HG03457 (cell line): ENCODE measurements at regions not wholly inside any gene's neighbourhood (a gene's known extent, or its start where the extent isn't known, plus 50 kb on each side); places are given as distances from the start of the nearest gene placed in this dataset.
"Not testable (repeated sequence)": the region's sequence is repeated elsewhere in the genome, so short reads cannot be mapped to it uniquely, and the experiment has no call there.

Experiments used
- ATAC-seq: cut with Tn5 transposase; IDR thresholded peaks from one replicate; pipeline ENCODE4 v1.9.1; 2021; ENCODE audit warnings: moderate number of reproducible peaks; ENCODE audit not compliant: unreplicated experiment

DNA sequence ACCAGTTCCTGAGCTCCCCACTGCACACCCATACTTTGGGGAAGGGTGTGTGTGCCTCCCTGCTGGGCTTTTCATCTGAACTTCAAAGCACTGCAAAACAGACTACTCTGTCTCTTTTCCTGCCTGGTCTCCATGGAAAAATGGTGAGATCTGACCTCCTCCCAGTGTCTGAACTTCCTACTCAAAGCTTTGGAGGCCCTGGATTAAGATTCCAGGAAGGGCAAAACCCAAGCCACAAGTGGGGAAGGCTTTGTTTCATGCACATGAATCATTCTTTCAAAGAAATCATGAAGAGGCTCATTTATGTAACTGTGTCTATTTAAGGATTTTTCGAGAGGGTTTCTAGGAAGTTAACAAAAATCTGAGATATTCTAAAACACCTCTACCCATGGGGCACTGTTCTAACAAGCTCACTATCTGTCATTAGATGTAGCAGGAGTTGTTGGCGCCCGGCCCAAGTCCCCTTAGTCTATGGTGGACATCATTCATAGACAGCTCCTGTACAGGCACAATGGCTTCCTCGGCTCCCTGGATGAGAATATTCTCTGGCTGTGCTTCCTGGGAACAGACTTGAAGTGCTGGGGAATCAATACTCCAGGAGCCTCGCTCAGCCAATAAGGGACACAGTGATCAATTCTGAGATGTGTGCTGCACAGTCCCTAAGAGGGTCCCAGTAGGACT, 224.0 kb downstream of the KTN1 start:
- ATAC-seq: no peak

DNA sequence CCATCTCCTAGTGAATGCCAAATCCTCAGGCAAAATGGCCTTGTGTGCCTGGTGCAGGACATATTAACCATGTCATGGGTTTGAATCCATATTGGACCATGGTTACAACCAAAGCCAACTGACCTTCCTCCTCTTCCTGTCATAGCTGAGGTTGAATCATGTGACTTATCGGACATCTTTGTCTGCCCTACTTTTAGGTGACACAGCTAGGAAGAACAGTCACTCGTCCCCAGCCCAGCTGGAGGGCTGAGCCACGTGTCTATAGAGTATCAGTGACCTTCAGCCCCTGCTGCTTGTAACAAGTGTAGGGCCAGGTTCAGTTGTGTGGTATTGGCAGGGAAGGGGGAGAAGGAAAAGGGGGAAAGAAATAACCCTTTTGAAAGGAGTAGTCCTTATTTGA, 225.2 kb downstream of the KTN1 start:
- ATAC-seq: no peak

- ATAC-seq: peak; percentile 75
These were observed 227.3 kb downstream of the KTN1 start for GRCh38 chr14:55807053-55807880.

DNA sequence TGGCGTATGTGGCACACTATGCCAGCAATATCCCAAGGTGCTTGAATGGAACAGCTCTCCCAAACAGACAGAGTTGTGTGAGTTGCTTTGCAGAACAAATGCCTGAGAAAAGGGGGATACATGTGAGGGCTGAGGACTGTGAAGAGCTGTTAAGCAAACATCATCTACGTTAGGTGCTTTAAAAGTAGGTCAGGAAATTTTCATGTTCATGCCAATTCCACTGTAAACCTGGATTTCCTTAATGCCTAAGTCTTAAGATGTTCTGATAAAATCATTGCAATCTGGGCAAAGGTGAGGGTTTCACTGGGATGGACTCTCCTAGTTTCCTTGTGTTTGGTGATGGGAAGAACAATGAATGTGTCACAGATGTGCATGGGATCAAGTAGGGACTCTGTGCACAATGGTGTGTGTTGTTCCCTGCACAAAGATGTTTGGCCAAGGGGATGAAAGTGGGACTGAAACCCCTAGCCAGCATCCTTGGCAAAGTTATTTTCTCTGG, 227.9 kb downstream of the KTN1 start:
- no peak for ATAC-seq

- no peak for ATAC-seq
These were observed 233.6 kb downstream of the KTN1 start for GRCh38 chr14:55813630-55814029.

DNA sequence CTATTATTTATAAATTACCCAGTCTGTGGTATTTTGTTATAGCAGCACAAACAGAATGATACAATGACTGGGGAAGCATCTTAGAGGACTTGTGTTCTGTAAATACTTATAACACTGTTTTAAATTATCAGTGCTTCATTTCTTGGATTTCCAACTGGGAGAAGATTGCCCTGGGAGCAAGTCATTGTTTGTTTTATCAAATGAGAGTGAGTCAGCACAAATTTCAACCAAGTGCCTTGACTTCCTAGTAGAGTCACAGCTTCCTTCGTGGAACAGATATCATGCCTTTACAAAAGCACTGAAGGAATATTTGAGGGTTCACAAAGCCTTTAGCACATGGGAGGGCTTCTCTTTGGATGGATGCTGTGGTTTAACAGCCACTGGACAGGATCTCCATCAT, 234.1 kb downstream of the KTN1 start:
- ATAC-seq: no peak

- ATAC-seq: no peak
These were observed 234.9 kb downstream of the KTN1 start for GRCh38 chr14:55814873-55815272.

DNA sequence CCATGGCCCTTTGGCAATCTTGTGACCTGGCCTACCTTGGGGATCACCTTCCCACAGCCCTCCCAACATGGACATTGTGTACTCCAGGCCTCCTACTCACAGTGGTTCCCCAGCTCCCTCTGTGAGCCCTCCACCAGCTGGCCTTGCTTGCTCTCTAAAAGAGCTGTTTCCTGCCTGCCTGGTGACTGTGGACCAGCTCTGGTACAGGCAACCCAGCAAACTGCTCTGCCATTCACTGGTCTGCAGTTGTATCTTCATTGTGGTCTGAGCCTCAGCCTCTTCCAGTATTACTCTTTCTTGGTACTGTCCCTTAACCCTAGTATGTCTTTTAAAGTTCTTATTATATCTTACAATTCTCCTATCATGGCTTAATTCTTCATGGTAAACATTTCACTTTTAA, 236.2 kb downstream of the KTN1 start:
- no peak for ATAC-seq

DNA sequence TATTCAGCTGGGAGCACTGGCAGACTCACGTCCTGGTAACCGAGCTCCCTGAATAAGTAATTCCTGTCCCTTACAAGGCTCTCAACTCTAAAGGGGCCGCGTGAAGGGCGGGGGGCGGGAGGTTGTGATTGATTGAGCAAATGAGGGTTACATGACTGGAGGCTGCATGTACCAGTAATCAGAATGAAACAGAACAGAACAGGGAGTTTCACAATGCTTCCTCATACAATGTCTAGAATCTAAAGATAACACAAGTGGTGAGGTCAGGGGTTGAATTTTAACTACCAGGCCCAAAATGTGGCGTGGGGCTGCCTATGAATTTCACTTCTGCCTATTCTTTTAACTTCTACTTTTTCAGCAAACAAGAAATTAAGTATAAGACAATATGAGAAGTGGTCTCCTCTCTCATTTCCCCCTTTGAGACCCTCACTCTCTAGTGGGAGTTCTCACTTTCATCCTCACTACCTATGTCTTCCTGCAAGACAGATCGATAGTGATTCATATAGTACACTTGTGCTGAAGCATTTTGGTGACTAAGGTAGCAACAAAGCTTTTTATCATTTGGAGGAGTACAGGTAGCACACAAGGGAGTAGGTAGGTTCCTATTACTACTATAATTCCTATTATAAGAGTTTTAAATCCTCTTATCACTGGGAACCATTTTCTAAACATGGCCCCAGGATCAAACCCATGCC, 239.8 kb downstream of the KTN1 start:
- no peak for ATAC-seq

DNA sequence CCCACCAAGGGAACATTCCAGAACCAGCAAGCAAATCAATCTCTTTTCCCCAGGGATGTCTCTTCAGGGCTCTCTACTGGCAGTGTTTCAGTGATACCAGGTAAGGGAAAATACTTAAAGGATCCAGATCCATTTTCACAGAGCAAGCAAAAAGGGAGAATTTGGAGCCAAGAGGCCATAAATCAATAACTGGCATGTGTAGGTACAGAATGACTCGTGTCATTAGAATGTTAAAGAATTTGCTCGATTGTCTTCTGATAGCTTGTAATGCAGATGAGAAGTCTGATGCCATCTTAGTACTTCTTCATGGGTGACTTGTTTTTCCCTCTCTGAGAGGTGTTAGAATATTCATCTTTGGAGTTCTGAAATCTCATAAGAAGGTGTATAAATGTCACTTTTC, 242.9 kb downstream of the KTN1 start:
- ATAC-seq: no peak

DNA sequence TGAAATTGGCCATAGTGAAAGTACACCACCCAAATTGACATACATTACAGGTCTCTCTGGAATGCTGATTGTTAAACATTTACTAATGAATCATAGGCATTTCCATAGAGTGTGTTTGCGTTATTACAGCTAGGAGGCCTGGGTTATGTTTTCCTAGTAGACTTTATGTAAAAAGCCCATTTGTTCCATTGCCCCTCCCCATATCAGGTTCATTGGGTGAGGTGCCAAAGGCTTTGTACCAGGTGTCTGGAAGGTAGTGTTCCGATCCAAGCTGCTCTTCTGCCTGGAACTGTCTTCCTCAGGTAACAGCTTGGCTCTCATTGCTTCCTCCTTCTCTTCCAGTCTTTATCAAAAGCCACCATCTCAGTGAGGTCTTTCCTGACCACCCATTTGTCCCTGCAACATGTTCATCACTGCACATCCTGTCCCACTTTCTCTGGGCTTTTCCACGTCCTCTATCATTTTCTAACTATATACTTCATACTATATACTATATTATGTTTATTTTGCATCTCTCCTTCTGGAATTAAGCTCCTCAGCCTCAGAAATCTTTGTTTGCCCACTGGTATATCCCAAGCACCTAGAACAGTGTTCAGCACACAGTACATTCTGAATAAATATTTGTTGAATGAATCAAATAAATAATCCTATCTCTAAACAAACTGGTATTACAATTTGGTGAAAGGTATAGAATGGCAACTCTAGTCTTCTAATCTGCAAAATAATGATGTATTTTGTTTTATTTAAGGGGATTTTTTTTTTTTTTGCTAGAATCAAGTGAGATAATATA, 252.3 kb downstream of the KTN1 start:
- no peak for ATAC-seq

DNA sequence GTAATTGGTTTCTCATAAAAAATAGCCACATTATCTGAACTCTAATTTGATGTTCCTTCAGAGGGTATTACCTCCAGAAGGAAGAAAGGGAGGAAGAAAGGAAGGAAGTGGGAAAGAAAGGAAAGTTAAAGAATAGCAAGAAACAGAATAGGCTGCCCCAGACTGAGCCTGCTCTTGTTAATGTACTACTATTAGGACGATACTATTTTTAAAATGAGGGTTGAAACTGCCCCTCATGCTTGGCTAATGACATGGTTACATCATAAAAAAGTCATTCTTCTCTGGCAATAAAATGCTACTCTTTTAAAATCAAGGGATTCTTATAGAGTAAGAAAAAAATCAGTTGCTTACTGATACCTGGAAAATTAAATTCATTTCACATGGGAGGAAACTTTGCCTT, 253.0 kb downstream of the KTN1 start:
- no peak for ATAC-seq

DNA sequence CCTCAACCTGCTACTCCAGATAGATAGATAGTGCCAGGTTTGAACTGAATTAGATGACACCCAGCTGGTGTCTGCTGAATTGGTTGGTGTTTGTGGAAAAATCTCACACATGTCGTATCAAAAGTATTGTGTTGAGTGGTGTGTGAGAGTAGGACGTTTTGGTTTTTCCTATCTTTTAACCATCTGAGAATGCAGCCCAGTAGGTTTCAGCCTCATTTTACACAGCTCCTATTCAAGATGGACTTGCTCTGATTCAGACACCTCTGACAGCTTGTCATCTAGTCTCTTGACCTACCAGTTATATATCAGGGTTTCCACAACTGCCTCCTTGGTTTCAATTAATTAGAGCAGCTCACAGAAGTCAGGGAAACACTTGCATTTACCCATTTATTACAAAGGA, 254.4 kb downstream of the KTN1 start:
- ATAC-seq: no peak

DNA sequence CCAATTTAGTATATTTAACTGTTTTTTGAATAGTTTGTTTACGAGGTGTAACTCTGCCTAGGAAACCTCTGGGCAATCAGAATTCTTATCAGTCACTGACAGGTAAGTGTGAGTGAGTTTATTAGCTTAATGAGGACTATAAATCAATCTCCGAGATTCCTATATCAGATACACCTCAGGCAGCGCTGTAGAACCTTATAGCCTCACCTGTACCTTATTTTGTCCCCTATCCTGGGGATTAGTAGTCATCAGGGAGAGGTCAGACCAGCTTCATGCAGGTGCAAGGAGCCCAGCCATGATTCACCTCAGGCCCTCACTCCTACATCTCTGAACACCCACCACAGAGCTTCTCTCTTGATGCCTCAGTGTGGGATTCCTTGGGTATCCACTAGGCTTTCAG, 256.0 kb downstream of the KTN1 start:
- ATAC-seq: no peak

DNA sequence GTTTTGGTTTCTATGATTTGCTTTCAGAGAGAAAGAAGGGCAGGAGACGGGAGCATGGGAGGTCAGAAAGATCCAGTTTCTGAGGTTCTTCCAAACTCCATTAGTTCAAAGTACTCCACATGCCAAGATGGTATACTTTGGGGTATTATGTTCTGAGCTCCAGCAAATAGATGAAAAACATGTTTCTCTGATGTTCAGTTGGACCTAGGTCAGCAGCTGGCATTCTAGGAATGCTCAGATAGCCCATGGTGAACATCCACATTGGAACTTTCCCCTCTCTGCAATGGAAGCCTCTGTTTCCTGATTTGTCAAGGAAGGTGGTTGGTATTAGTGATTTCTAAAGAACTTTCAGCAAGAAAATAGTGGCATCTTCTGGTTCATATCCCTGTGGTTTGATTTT, 257.5 kb downstream of the KTN1 start:
- ATAC-seq: no peak

GRCh38 chr14:55838529-55839052, 258.6 kb downstream of the KTN1 start:
- no peak for ATAC-seq

DNA sequence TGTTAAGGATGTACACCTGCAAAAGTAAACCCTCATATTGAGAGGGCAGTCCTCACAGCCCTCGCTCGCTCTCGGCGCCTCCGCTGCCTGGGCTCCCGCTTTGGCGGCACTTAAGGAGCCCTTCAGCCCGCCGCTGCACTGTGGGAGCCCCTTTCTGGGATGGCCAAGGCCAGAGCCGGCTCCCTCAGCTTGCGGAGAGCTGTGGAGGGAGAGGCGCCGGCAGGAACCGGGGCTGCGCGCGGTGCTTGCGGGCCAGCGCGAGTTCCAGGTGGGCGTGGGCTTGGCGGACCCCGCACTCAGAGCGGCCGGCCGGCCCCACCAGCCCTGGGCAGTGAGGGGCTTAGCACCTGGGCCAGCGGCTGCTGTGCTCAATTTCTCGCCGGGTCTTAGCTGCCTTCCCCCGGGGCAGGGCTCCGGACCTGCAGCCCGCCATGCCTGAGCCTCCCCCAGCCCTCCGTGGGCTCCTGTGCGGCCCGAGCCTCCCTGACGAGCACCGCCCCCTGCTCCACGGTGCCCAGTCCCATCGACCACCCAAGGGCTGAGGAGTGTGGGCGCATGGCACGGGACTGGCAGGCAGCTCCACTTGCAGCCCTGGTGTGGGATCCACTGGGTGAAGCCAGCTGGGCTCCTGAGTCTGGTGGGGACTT, 259.4 kb downstream of the KTN1 start:
- not testable (repeated sequence) for ATAC-seq

DNA sequence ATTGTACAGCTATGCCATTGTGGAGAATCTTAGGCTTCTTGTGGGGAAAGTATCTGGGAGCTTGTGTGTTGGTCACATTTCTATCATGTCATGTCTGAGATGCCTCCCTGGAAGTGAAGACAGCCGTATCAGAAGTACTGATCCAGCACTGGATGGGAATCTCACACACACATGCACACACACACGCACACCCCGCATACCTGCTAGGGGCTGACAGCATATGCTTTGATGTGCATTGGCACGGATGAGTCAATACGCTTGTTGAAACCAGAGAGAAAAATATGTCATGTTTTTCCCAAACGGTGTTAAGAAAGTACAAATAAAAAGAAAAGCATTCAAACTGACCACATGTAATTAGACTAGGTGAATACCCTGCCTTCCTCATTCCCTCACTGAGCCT, 260.8 kb downstream of the KTN1 start:
- no peak for ATAC-seq

- ATAC-seq: no peak
These were observed 261.6 kb downstream of the KTN1 start for GRCh38 chr14:55841625-55842024.

DNA sequence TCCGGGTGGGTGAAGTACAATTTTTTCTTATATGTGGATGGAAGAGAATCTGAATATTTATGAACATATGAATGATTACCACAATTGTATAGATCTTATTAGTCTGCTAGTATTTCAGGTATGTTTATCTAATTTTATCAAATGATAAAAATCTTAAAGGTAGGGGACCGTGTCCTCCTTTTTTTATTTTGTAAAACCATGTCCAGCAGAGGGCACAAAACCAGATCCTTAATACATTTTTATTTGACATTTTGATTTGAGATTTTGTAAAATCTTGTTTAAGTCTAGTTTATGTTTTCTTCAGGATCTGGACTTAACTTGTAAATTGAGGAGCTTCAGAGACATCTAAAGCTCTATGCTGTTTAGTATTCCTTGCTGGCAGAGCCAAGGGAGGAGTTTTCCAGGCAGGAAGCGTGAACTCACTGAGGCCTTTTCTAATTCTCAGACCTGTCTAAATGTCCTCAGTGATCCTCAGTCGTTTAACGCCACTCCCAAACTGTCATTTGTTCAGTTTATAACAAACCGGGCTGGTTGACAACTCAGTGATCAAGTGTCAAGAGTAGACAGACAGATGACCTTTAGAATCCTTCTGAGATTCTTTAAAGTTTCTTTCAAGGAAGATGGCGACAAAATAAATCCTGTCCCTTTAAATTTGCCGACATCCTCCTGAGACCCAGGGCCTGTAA, 263.9 kb downstream of the KTN1 start:
- no peak for ATAC-seq
